ENCODE measurements at regions not wholly inside any gene's neighbourhood (a gene's known extent, or its start where the extent isn't known, plus 50 kb on each side); places are given as distances from the start of the nearest gene placed in this dataset.
"Not testable (repeated sequence)": the region's sequence is repeated elsewhere in the genome, so short reads cannot be mapped to it uniquely, and the experiment has no call there.

DNA sequence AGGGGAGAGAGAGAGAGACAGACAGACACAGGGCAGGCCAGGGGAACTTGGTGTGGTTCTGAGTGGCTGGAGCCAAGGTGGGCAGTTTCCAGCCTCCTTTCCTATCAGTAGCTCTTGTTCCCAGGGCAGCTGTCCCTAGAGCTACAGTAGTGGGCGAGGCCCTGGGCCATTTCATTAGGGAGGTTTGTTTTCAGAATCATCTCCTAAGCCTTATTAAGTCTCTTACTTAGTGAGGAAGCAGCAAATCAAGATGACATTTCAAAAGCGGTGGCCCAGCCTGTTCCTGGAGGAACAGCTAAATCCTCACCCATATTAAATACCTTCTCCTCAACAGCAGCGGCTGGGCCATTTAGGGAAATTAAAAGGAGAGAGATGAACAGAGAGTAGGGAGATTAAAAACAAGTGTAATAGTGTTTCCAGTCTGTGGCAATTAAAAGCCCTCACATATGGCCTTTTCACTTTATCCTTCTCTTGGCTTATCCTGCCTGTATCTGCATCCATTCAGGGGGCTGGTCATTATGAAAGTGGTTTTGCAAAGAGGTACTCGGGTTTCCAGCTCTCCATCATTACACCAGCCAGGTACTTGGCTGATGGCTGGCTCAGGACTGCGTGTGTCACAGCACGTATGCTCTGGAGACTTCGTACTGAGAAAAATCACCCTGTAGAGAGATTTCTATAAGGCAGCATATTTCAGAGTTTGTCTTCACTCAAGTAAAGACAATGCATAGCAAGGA lies 91.9 kb upstream of the PRR23C start:
- no peak for ATAC-seq

DNA sequence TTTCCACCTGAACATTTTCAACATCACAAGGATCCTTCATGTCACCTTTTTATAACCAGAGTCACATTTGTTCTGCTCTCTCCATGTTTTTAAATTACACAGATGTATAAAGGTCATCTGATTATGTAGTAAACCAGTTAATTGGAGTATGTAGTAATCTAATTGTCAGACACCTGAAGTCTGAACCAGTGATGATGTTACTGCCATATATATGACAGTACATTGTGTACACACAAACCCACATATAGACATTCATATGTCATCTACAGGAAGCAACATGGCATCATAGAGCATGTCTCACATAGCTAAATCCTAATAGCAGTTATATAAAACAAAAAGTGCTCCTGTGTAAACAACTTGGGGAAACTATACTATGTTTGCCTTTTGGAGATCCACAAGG lies 95.9 kb upstream of the PRR23C start:
- ATAC-seq = no peak

GRCh38 chr3:139145980-139146379 lies 101.3 kb upstream of the PRR23C start:
- ATAC-seq = not testable (repeated sequence)

DNA sequence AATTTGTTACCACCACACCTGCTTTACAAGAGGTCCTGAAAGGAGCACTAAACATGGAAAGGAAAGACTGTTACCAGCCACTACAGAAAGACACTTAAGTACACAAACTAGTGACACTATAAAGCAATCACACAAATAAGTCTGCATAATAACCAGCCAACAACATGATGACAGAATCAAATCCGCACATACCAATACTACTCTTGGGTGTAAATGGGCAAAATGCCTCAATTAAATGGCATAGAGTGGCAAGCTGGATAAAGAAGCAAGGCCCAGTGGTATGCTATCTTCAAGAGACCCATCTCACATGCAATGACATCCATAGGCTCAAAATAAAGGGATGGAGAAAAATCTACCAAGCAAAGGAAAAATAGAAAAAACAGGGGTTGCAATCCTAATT lies 106.8 kb upstream of the PRR23C start:
- ATAC-seq = no peak

GRCh38 chr3:139153434-139153833 lies 108.7 kb upstream of the PRR23C start:
- not testable (repeated sequence) for ATAC-seq

- ATAC-seq = no peak
Observed at GRCh38 chr3:139157161-139157932, 112.7 kb upstream of the PRR23C start.

GRCh38 chr3:139159356-139159755 lies 114.7 kb upstream of the PRR23C start:
- no peak for ATAC-seq

DNA sequence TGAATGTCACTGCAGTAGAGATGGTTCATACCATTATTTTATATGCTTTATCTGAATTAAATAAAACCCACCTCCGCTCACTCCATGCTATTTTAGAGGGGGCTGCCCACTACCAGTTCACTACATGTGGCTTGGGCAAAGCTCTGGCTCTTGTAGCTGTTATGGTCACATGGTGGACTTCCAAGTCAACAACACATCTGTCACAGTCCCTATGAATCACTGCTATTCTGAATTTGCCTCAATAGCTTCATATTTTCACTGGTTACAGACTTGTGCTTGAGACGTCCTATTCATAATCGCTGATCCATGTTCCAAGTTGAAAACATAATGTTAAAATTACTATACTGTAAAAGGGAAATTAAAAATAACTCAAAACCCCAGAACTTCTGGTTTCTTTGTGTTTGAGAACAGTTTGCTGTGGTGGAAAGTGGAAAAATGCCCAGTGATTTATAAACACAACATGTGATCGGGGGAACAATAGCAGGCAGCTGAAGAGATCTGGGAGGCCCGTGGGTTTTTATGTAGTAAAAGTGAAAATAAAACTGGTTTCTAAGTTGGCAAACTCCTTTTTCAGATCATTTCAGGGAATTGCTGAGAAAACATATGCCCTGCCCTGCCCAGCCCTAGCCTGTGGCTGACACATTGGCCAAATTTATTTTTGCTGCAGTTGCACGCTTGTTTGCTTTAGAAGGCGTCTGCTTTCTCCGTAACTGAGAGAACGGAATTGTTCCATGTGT lies 128.8 kb upstream of the PRR23C start:
- no peak for ATAC-seq

DNA sequence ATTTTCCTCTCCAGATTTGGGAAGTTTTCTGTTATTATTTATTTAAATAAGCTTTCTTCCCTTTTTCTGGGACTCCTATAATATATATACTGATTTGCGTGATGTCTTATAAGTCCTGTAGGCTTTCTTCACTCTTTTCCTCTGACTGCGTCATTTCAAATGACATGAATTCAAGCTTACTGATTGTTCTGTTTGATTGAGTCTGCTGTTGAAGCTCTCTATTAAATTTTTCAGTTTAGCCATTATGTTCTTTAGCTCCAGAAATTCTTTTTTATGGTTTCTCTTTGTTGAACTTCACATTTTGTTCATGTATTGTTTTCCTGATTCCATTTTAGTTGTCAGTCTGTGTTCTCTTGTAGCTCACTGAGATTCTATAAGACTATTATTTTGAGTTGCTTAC lies 135.8 kb upstream of the PRR23C start:
- no peak for ATAC-seq

GRCh38 chr3:139182143-139182542 lies 137.5 kb upstream of the PRR23C start:
- ATAC-seq = no peak

GRCh38 chr3:139182598-139182997 lies 137.9 kb upstream of the PRR23C start:
- ATAC-seq = no peak

DNA sequence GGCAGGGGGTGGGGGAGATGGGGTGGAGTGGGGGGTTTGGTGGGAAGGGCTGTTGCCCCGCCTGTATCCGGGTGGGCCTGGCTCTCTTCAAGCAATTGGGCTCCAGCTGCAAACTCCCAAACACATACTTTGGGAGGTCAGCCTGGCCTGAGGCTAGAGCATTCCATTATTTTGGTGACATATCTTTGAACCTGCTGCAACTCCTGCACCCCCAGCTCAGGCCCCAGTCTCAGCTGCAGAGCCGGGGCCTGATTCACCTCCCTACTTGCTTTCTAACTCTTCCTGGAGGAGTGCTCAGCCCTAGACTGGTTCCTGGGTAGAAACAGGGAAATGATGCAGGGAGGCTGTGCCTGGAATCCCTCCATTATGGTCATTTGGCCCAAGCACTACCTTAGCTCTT lies 140.8 kb upstream of the PRR23C start:
- no peak for ATAC-seq

- no peak for ATAC-seq
Observed at GRCh38 chr3:139187154-139187553, 142.5 kb upstream of the PRR23C start.

DNA sequence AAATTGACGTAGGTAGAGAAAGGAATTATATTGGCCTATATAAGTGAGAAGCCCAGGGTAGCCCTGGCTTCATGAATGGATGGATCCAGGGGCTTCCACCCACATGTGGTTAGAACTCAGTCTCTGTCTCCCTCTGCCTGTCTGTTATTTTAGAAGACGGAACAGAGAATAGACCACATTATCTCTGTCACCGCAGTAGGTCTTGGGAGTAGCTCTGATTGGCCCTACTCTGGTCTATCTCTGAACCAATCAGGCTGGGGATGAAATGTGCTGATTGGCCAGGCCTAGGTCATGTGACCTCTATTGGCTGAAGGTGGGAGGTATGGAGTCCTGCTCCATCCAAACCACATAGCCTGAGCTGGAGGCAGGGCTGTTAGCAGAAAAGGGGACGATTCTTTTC lies 143.0 kb upstream of the PRR23C start:
- no peak for ATAC-seq

- no peak for ATAC-seq
Observed at GRCh38 chr3:139189943-139190342, 145.3 kb upstream of the PRR23C start.

- ATAC-seq = not testable (repeated sequence)
Observed at GRCh38 chr3:139194421-139194820, 149.4 kb upstream of the MRPS22 start.

DNA sequence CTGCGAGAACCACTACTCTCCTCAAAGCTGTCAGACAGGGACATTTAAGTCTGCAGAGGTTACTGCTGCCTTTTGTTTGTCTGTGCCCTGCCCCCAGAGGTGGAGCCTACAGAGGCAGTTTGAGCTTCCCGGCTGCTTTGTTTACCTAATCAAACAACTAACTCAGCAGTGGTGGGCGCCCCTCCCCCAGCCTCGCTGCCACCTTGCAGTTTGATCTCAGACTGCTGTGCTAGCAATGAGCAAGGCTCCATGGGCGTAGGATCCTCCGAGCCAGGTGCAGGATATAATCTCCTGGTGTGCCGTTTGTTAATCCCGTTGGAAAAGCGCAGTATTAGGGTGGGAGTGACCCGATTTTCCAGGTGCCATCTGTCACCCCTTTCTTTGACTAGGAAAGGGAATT lies 147.7 kb upstream of the MRPS22 start:
- not testable (repeated sequence) for ATAC-seq

- ATAC-seq = no peak
Observed at GRCh38 chr3:139197251-139197650, 146.6 kb upstream of the MRPS22 start.

- ATAC-seq = no peak
Observed at GRCh38 chr3:139198186-139198585, 145.6 kb upstream of the MRPS22 start.

DNA sequence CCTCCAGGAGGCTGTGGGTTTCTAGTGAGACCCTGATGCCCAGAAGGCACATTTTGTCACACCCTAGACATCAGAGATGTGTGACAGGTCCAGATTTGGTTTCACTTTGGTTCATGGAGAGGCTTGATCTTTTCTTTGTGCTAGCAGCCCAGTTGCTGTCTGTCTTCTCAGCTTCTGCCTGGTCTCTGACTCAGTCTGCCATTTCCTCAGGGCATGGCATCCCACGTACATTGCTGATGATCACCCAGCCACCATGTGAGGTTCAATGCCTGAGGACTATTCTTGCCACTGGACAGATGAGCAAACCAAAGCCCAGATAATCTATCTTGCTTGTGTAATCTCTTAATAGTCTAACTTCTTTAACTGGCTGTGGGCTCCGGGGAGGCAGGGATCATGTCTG lies 144.9 kb upstream of the MRPS22 start:
- ATAC-seq = no peak

- no peak for ATAC-seq
Observed at GRCh38 chr3:139199421-139200010, 144.3 kb upstream of the MRPS22 start.

GRCh38 chr3:139201446-139202225 lies 142.2 kb upstream of the MRPS22 start:
- ATAC-seq = no peak
